PC-9 (cell line): ENCODE measurements at regions not wholly inside any gene's neighbourhood (a gene's known extent, or its start where the extent isn't known, plus 50 kb on each side); places are given as distances from the start of the nearest gene placed in this dataset.

Experiments
- EZH2 ChIP-seq: fragments of 200-600 bp; sonication (generic); IDR thresholded peaks from 2 replicates; pipeline ENCODE4 v1.8.0; 2017; ENCODE audit warnings: antibody characterized with exemption, low read depth
- TF ChIP-seq, protein P1 (sequence below): fragments of 200-600 bp; sonication (generic); conservative IDR thresholded peaks from 2 replicates; pipeline ENCODE4 v1.6.1; 2017; ENCODE audit warnings: mixed run types, antibody characterized with exemption, mild to moderate bottlenecking, moderate library complexity

GRCh38 chr2:187819624-187820023 lies 265.4 kb upstream of the TFPI start:
- TF ChIP-seq, protein P1, sequence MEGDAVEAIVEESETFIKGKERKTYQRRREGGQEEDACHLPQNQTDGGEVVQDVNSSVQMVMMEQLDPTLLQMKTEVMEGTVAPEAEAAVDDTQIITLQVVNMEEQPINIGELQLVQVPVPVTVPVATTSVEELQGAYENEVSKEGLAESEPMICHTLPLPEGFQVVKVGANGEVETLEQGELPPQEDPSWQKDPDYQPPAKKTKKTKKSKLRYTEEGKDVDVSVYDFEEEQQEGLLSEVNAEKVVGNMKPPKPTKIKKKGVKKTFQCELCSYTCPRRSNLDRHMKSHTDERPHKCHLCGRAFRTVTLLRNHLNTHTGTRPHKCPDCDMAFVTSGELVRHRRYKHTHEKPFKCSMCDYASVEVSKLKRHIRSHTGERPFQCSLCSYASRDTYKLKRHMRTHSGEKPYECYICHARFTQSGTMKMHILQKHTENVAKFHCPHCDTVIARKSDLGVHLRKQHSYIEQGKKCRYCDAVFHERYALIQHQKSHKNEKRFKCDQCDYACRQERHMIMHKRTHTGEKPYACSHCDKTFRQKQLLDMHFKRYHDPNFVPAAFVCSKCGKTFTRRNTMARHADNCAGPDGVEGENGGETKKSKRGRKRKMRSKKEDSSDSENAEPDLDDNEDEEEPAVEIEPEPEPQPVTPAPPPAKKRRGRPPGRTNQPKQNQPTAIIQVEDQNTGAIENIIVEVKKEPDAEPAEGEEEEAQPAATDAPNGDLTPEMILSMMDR = no peak
- TF ChIP-seq EZH2 = no peak
